Fibroblast of the conjunctiva (primary cell): ENCODE measurements at regions not wholly inside any gene's neighbourhood (a gene's known extent, or its start where the extent isn't known, plus 50 kb on each side); places are given as distances from the start of the nearest gene placed in this dataset.
"Not testable (repeated sequence)": the region's sequence is repeated elsewhere in the genome, so short reads cannot be mapped to it uniquely, and the experiment has no call there.

Experiments
- DNase-seq: peaks from one replicate; pipeline ENCODE4 v3.0.0-alpha.2; 2010; ENCODE audit warnings: low read depth

DNA sequence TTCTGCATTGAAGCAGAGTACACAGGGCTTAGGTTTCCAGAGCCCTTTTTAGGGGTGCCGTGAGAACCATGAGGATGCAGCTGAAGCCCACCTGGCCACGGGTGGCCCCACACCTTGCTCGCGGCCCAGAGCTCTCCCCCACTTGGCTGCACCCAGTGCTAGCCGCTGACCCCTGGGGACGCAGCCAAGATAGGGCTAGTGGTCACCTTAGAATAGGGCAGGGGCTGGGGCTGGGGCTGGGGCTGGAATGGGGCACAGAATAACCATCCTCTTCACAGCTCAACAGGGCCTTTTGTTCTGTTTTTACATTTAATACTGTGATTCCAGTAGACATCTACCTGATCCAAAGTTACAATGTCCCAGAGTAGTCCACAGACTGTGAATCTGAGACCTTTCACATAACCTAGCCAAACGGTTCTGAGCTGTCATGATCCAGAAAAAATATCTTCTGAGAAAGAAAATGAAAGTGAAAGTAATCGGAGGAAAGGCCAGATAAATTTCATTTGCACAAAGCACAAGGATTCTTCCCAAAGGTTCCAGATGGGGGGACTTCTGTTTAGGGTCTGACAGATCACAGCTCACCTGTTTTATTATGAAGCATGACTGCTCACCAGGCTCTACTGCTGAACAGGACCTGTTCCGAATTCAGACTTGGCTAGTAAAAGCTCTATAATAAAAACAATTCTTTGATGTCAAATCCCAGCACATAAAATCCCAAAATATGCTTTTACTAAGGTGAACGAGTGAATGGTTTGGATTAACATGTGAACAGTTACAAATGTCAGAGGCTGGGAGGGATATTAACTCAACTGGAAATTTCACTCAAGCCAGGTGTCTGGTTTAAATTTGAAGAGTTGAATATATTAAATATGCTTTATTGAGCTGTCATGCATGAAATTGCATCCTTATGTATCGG lies 401.9 kb downstream of the THBS2 start:
- DNase-seq, result no peak

GRCh38 chr6:168850027-168850736 lies 403.5 kb downstream of the THBS2 start:
- not testable (repeated sequence) for DNase-seq

DNA sequence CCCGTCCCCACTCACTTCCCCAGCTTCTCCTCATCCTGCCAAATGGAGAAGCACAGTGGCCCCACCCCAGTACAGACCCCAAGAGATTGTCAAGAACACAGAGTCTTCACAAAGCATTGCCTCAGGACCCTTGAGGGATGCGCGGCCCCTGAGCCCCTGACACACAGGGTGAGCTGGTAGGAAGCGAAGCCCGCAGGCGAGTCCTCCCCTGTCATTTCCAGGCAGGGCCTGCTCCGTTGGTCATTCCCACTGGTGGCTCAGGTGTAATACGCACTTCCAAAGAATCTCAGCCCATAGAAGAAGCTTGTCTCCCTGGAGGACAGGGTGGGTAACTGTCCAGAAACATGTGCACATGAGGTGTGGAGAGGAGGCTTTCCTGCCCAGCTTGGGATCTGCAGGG lies 404.2 kb downstream of the THBS2 start:
- DNase-seq, result no peak

- no peak for DNase-seq
Measured at GRCh38 chr6:168848797-168849196, 404.8 kb downstream of the THBS2 start.

- DNase-seq, result no peak
Measured at GRCh38 chr6:168844821-168845609, 404.0 kb downstream of the SMOC2 start.

GRCh38 chr6:168842632-168843212 lies 401.7 kb downstream of the SMOC2 start:
- DNase-seq, result not testable (repeated sequence)

GRCh38 chr6:168841609-168842278 lies 400.8 kb downstream of the SMOC2 start:
- DNase-seq, result no peak

GRCh38 chr6:168840932-168841331 lies 399.9 kb downstream of the SMOC2 start:
- DNase-seq, result not testable (repeated sequence)

GRCh38 chr6:168840299-168840698 lies 399.3 kb downstream of the SMOC2 start:
- not testable (repeated sequence) for DNase-seq

GRCh38 chr6:168838037-168838399 lies 397.0 kb downstream of the SMOC2 start:
- DNase-seq, result no peak

DNA sequence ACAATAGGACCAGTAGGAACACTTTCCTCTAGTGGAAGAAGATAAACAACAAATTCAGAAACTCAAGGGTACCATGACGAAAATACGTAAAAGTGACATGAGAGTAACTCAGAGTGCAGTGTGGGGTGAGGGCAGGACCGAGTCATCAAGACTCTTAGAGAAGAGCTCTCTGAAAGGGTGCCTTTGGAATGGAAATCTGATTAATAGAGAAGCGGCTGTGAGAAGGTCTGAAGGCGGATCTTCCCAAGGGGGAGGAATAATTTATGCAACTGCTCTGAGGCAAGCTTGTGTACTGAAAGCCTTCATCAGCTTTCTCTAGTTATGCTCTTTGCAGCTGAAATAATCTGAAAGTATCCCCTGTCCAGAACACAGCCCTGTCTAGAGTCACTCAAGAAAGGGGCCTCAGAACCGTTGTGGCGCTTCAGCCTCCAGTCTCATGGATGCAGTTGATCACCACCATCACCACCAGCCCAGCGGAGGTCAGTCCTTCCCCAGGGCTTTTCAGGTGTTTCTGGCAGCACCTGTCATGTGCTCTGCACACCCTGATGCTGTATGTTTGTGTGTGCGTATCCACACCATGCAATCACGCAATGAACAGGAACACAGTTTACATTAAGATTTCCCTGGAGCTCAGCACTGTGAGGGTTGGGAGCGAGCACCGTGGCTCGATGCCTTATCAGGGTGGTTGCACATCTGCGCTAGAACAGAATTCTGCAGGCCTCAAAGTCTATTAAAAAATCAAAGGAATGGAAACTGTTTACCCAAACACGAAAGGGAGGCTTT lies 396.5 kb downstream of the SMOC2 start:
- DNase-seq, result no peak

DNA sequence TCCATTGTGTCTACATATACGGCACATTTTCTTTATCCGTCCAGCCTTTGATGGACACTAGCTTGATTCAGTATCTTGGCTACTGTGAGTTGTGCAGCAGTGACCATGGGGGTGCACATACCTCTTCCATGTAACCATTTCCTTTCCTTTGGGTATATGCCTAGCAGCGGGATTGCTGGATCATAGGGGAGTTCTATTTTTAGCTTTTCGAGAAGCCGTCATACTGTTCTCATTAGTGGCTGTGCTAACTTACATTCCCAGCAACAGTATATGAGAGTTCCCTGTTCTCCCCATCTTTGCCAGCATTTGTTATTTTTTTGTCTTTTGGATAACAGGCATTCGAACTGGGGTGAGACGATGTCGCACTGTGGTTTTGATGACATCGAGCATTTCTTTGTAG lies 395.0 kb downstream of the SMOC2 start:
- DNase-seq, result no peak

DNA sequence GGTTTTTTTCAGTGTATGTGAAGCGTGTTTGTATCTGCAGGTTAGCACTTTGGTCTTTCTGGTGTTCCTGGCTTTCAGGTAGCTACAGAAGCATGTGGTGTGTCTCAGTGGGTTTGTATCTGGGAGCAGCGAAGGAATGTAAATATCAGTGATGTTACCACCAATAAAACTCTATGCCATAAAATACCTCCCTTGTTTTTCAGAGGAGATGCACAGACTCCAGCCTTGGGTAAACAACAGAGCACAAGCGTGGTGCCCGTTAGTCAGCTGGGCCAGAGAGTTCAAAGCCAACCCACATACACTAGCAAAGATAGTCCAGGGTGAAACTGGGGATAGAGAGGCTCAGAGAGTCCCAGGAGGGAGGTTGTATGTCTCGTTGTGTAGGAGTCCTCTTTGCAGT lies 393.8 kb downstream of the SMOC2 start:
- DNase-seq, result no peak

DNA sequence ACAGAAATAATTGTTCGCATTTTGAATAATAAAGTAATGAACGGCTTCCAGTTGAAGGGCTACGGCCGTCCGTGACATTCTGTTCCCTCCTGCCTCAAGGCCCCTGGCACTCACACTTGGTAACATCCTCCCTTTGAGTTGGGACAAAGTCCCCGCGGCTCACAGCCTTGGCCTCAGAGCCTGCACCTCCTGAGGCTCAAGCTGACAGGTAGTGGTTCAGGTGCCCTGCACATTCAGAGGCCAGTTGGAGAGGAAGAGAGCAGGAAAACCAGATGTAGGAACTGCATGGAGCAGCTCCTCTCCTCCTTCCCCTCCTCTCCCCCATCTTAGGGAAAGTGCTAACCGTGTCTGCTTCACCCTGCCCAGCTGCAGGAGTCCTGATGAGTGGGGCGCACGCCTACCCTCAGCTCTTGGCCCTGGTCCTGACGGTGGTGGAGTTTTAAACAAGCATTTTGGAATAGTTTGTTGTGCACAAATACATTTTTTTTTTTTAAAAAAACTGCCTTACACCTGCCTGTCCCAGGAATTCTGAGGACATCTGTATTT lies 393.1 kb downstream of the SMOC2 start:
- no peak for DNase-seq

DNA sequence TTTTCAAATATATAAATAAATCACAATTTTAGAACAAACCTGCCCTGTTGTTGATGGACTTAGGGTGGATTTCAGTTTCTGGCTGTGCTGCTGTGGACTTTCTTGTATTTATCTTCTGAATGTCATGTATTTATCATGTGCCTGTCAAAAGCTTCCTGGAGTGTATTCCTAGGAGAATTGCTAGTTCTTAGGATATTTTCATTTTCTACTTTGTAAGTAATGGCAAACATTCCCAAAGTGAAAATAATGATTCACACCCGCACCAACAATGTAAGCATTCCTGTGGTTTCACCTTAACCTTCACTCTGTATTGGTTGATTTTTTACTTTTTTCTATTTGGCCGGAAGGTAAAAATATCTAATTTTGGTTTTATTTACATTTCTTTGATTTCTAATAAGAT lies 387.8 kb downstream of the SMOC2 start:
- no peak for DNase-seq

DNA sequence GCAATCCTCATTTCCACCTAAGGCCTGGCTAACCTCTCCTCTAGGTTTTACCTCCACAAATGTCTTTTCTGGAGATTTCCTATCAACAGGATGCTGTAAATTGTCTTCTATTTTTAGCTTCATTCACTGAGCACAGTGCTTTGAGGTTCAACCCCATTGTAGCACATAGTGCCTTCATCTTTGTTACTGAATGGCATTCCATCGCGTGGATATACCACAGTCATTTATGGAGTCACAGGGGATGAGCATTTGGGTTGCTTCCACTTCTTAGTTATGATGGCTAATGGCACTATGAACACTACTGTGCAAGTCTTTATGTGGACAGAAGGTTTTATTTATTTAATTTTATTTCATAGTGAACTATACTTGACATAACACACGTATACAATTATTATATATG lies 387.1 kb downstream of the SMOC2 start:
- no peak for DNase-seq

GRCh38 chr6:168827586-168827871 lies 386.5 kb downstream of the SMOC2 start:
- DNase-seq, result no peak

- no peak for DNase-seq
Measured at GRCh38 chr6:168826726-168827585, 386.0 kb downstream of the SMOC2 start.

DNA sequence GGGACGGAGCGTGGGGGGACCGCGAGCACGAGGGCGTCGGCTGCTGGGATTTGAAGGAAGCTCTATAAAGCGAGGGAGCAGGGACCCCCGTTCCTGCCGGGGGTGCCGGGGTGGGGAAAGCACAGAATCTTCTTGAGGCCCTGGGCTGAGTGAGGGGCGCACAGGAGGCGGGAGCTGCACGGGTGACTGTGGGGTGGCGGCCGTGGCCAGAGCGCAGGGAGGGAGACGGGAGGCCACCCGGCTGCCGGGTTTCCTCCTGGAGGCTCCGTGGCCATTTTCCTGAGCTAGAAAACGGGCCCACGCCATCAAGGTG lies 385.1 kb downstream of the SMOC2 start:
- DNase-seq, result no peak
